H1 (cell line): ENCODE measurements at regions not wholly inside any gene's neighbourhood (a gene's known extent, or its start where the extent isn't known, plus 50 kb on each side); places are given as distances from the start of the nearest gene placed in this dataset.

Source experiments
- CTCF ChIA-PET: fragments of 300-600 bp; sonication (Branson Sonifier 250); formaldehyde crosslinking; loops from one replicate; lab custom pipeline; 2021; ENCODE audit not compliant: partially characterized antibody; lab: Charles Lee
- POLR2A ChIA-PET: fragments of 300-600 bp; sonication (Branson Sonifier 250); formaldehyde crosslinking; loops from one replicate; lab custom pipeline; 2021; ENCODE audit warnings: inconsistent platforms; ENCODE audit not compliant: partially characterized antibody; lab: Charles Lee
- DNase-seq, 2 experiments: peaks; one replicate each; pipeline versions ENCODE4 v3.0.0 to v3.0.0-alpha.2; 2010 to 2022; ENCODE audit warnings: low spot score in 2 of 2, low read depth in 1 of 2, mixed read lengths in 1 of 2
- FAIRE-seq: peaks from 2 replicates; lab custom pipeline; 2011; peaks lifted over from hg19 to GRCh38; lab: Jason Lieb, UNC
- H2AFZ ChIP-seq: 2 replicates; pipeline ENCODE4 v1.8.1; 2012; ENCODE audit warnings: low read length, inconsistent platforms
- H2AK5ac ChIP-seq: 2 replicates; pipeline ENCODE4 v1.6.1; 2013; ENCODE audit warnings: low read depth, low read length
- H2BK120ac ChIP-seq: replicated peaks from 2 replicates; pipeline ENCODE3; 2013; ENCODE audit warnings: low read depth, low read length, inconsistent platforms
- H2BK12ac ChIP-seq: 2 replicates; pipeline ENCODE4 v1.6.1; 2013; ENCODE audit warnings: low read depth, low read length
- H2BK15ac ChIP-seq: 2 replicates; pipeline ENCODE4 v1.6.1; 2013; ENCODE audit warnings: low read length
- H2BK20ac ChIP-seq: 2 replicates; pipeline ENCODE4 v1.6.1; 2013; ENCODE audit warnings: low read length
- H2BK5ac ChIP-seq: 2 replicates; pipeline ENCODE4 v1.6.1; 2013; ENCODE audit warnings: low read depth, low read length
- H3K14ac ChIP-seq: 2 replicates; pipeline ENCODE4 v1.6.1; 2013; ENCODE audit warnings: inconsistent platforms; ENCODE audit not compliant: insufficient read length
- H3K18ac ChIP-seq: 2 replicates; pipeline ENCODE4 v1.6.1; 2013; ENCODE audit warnings: low read length; ENCODE audit errors: extremely low read depth
- H3K23ac ChIP-seq: 2 replicates; pipeline ENCODE4 v1.6.1; 2013; ENCODE audit warnings: inconsistent platforms; ENCODE audit not compliant: insufficient read length
- H3K23me2 ChIP-seq: 2 replicates; pipeline ENCODE4 v1.6.1; 2013; ENCODE audit warnings: low read depth, low read length
- H3K27ac ChIP-seq: 2 replicates; pipeline ENCODE4 v1.6.1; 2011; ENCODE audit warnings: low read depth, low read length, inconsistent platforms
- H3K27me3 ChIP-seq, 4 experiments: replicated peaks in 1 of 4; 1 replicate in 1 of 4; 2 replicates in 3 of 4; pipeline versions ENCODE4 v1.6.1 to v1.8.1; 2011 to 2013; ENCODE audit warnings: low read length in 3 of 4, mild to moderate bottlenecking in 3 of 4, inconsistent platforms in 2 of 4, mixed read lengths in 2 of 4, moderate library complexity in 1 of 4; ENCODE audit not compliant: control insufficient read depth in 3 of 4, insufficient read depth in 3 of 4; ENCODE audit errors: extremely low read depth in 1 of 4
- H3K36me3 ChIP-seq, 4 experiments: 2 replicates each; pipeline versions ENCODE4 v1.6.1 to v1.8.1; 2011 to 2013; ENCODE audit warnings: mild to moderate bottlenecking in 4 of 4, low read length in 3 of 4, moderate library complexity in 2 of 4, control low read depth in 1 of 4, inconsistent platforms in 1 of 4; ENCODE audit not compliant: insufficient read depth in 4 of 4, control insufficient read depth in 2 of 4
- H3K4ac ChIP-seq: replicated peaks from 2 replicates; pipeline ENCODE3; 2013; ENCODE audit warnings: low read length, low read depth, mixed read lengths, inconsistent platforms; ENCODE audit not compliant: insufficient read length
- H3K4me1 ChIP-seq, 4 experiments: replicated peaks in 1 of 4; 1 replicate in 1 of 4; 2 replicates in 3 of 4; pipeline versions ENCODE4 v1.6.1 to v1.8.1; 2011 to 2013; ENCODE audit warnings: low read length in 3 of 4, inconsistent platforms in 2 of 4, mixed read lengths in 1 of 4; ENCODE audit not compliant: insufficient read depth in 4 of 4, control insufficient read depth in 3 of 4
- H3K4me2 ChIP-seq, 2 experiments: 2 replicates each; pipeline versions ENCODE4 v1.6.1 to v1.8.1; 2011 to 2013; ENCODE audit warnings: low read depth in 2 of 2, low read length in 2 of 2, control low read depth in 1 of 2, inconsistent platforms in 1 of 2, mild to moderate bottlenecking in 1 of 2; ENCODE audit not compliant: insufficient read depth in 1 of 2
- H3K4me3 ChIP-seq, 4 experiments: fragments of 200-600, 300-600 bp in 1 of 4; sonication (generic), shearing (Covaris generic), sonication (Bioruptor Twin) in 1 of 4; 2 replicates each; pipeline versions ENCODE4 v1.5.1 to v1.8.1; 2011 to 2016; ENCODE audit warnings: low read length in 4 of 4, low read depth in 3 of 4, control low read depth in 2 of 4, inconsistent platforms in 2 of 4, mild to moderate bottlenecking in 2 of 4, mixed read lengths in 1 of 4, moderate library complexity in 1 of 4; ENCODE audit not compliant: insufficient read depth in 2 of 4; ENCODE audit errors: extremely low read depth in 1 of 4
- H3K56ac ChIP-seq: replicated peaks from 2 replicates; pipeline ENCODE3; 2013; ENCODE audit warnings: low read depth, mild to moderate bottlenecking, mixed read lengths, low read length, inconsistent platforms; ENCODE audit not compliant: insufficient read length
- H3K79me1 ChIP-seq: 2 replicates; pipeline ENCODE4 v1.6.1; 2013; ENCODE audit warnings: low read depth, low read length, control low read depth
- H3K79me2 ChIP-seq, 2 experiments: 2 replicates each; pipeline versions ENCODE4 v1.6.1 to v1.8.1; 2012 to 2013; ENCODE audit warnings: low read length in 2 of 2, mild to moderate bottlenecking in 2 of 2, inconsistent platforms in 1 of 2; ENCODE audit not compliant: insufficient read depth in 2 of 2, control insufficient read depth in 1 of 2
- H3K9ac ChIP-seq, 4 experiments: replicated peaks in 1 of 4; 1 replicate in 1 of 4; 2 replicates in 3 of 4; pipeline versions ENCODE4 v1.6.1 to v1.8.1; 2011 to 2013; ENCODE audit warnings: low read depth in 3 of 4, low read length in 3 of 4, control low read depth in 2 of 4, mild to moderate bottlenecking in 2 of 4, moderate library complexity in 2 of 4, inconsistent platforms in 1 of 4; ENCODE audit errors: extremely low read depth in 1 of 4
- H3K9me3 ChIP-seq, 2 experiments: 2 replicates each; pipeline versions ENCODE4 v1.6.1 to v1.8.1; 2012 to 2013; ENCODE audit warnings: mild to moderate bottlenecking in 2 of 2, moderate library complexity in 2 of 2, control low read depth in 1 of 2, inconsistent platforms in 1 of 2, low read depth in 1 of 2, low read length in 1 of 2, mixed read lengths in 1 of 2; ENCODE audit not compliant: insufficient read depth in 2 of 2
- H4K20me1 ChIP-seq, 2 experiments: replicated peaks in 1 of 2; 2 replicates each; pipeline versions ENCODE3 to v1.8.1; 2011 to 2013; ENCODE audit warnings: inconsistent platforms in 2 of 2, low read length in 2 of 2, mild to moderate bottlenecking in 1 of 2; ENCODE audit not compliant: insufficient read depth in 2 of 2, control insufficient read depth in 1 of 2
- H4K5ac ChIP-seq: 2 replicates; pipeline ENCODE4 v1.6.1; 2013; ENCODE audit warnings: low read length, low read depth, mixed read lengths, inconsistent platforms; ENCODE audit not compliant: insufficient read length
- H4K8ac ChIP-seq: 2 replicates; pipeline ENCODE4 v1.8.0; 2013; ENCODE audit warnings: mild to moderate bottlenecking, moderate library complexity, low read length, inconsistent platforms; ENCODE audit not compliant: insufficient read depth; ENCODE audit errors: extremely low read depth
- H4K91ac ChIP-seq: replicated peaks from 2 replicates; pipeline ENCODE3; 2013; ENCODE audit warnings: low read length, mixed read lengths, inconsistent platforms; ENCODE audit not compliant: insufficient read length
- ATF3 ChIP-seq: IDR thresholded peaks from 2 replicates; pipeline ENCODE4 v1.6.1; 2011; ENCODE audit warnings: low read depth, mild to moderate bottlenecking, low read length; ENCODE audit not compliant: insufficient read depth
- BACH1 ChIP-seq: IDR thresholded peaks from 2 replicates; pipeline ENCODE4 v1.6.1; 2012; ENCODE audit warnings: low read length, improper control_type of control experiment
- CREB1 ChIP-seq: IDR thresholded peaks from 2 replicates; pipeline ENCODE4 v1.6.1; 2012; ENCODE audit warnings: inconsistent platforms
- E2F6 ChIP-seq: IDR thresholded peaks from 2 replicates; pipeline ENCODE4 v1.6.1; 2012; ENCODE audit warnings: inconsistent platforms
- HDAC6 ChIP-seq: IDR thresholded peaks from one replicate; pipeline ENCODE4 v1.7.1; 2012; ENCODE audit warnings: low read depth, mild to moderate bottlenecking, inconsistent platforms, low read length, moderate library complexity
- KDM4A ChIP-seq: IDR thresholded peaks from one replicate; pipeline ENCODE4 v1.7.1; 2012; ENCODE audit warnings: low read depth, mild to moderate bottlenecking, moderate library complexity, low read length, inconsistent platforms; ENCODE audit not compliant: severe bottlenecking
- POLR2AphosphoS5 ChIP-seq: IDR thresholded peaks from 2 replicates; pipeline ENCODE4 v1.6.1; 2011; ENCODE audit warnings: low read depth, low read length
- SIRT6 ChIP-seq: IDR thresholded peaks from one replicate; pipeline ENCODE4 v1.7.1; 2012; ENCODE audit warnings: low read length, inconsistent platforms
- SP1 ChIP-seq: IDR thresholded peaks from 2 replicates; pipeline ENCODE4 v1.6.1; 2011; ENCODE audit warnings: low read depth, low read length
- TAF1 ChIP-seq: IDR thresholded peaks from 2 replicates; pipeline ENCODE4 v1.6.1; 2011; ENCODE audit warnings: mild to moderate bottlenecking, low read depth, low read length
- TBP ChIP-seq: IDR thresholded peaks from 2 replicates; pipeline ENCODE4 v1.6.1; 2011; ENCODE audit warnings: low read depth, low read length, improper control_type of control experiment
- TEAD4 ChIP-seq: IDR thresholded peaks from 2 replicates; pipeline ENCODE4 v1.6.1; 2012; ENCODE audit warnings: low read depth, low read length, inconsistent platforms, mixed read lengths
- WGBS, 2 experiments: shearing (Covaris generic) in 1 of 2; methylation state at CpG; one replicate each; pipeline versions ENCODE4 v1.1.6 to v1.1.7; 2013 to 2015; ENCODE audit warnings: low lambda C conversion rate in 2 of 2, mixed read lengths in 2 of 2, inconsistent platforms in 1 of 2, low coverage in 1 of 2, missing lambda C conversion rate in 1 of 2; ENCODE audit not compliant: insufficient replicate concordance in 2 of 2, insufficient coverage in 1 of 2, insufficient read length in 1 of 2; ENCODE audit errors: extremely low coverage in 1 of 2, missing lambda C conversion rate in 1 of 2; 5-methylcytosine and 5-hydroxymethylcytosine counted together

- H3K18ac ChIP-seq, result peak overlapping the region; percentile 78
- H2BK20ac ChIP-seq, result peak overlapping the region; percentile 43; the same call in 1 of the 2 replicates
- no peaks in the 10 kb centered on the region for H3K79me1 ChIP-seq
- no peaks in the 10 kb centered on the region for H3K79me2 ChIP-seq
- no peaks in the 10 kb centered on the region for H3K9me3 ChIP-seq
- H3K27me3 ChIP-seq, result no peaks in the 10 kb centered on the region
- ChIA-PET POLR2A (interaction anchor here (0.6 kb wide), 1 partner anchor 231 kb away, joined by 3 read pairs; the partner anchor contains the start of gene BNIP3), CTCF (interaction anchor here (0.6 to 1.3 kb wide), 4 partner anchors 26 to 123 kb away, joined by 3 to 5 read pairs (median 3); no protein-coding TSS in a partner anchor)
- no peaks in the 10 kb centered on the region for H3K23me2 ChIP-seq
- no peak overlapping the region; a peak in 1 of 4 replicates for H3K4me2 ChIP-seq
- no peak overlapping the region; the same call in 1 of the 2 replicates for H3K27ac ChIP-seq
- H4K20me1 ChIP-seq, result no peaks in the 10 kb centered on the region
- H2AK5ac ChIP-seq, result no peak overlapping the region
- no peak overlapping the region for H2BK15ac ChIP-seq
- H3K4ac ChIP-seq, result no peak overlapping the region
- peak overlapping the region; percentile 42; the same call in 1 of the 2 replicates for H2AFZ ChIP-seq
- no peak overlapping the region for H3K9ac ChIP-seq
- FAIRE-seq (no peak), DNase-seq (no peak)
- peak overlapping the region; percentile 39 for H4K91ac ChIP-seq
- no peak overlapping the region for H2BK5ac ChIP-seq
- H2BK120ac ChIP-seq, result no peak overlapping the region
- peak overlapping the region; percentile 43; the same call in 1 of the 2 replicates for H2BK12ac ChIP-seq
- H3K4me3 ChIP-seq, result no peak overlapping the region
- no peak overlapping the region for H3K23ac ChIP-seq
- H3K14ac ChIP-seq, result no peak overlapping the region
- H4K5ac ChIP-seq, result peak overlapping the region; percentile 15
- peak overlapping the region; percentile 69; the same call in 1 of the 2 replicates for H4K8ac ChIP-seq
- H3K36me3 ChIP-seq, result no peaks in the 10 kb centered on the region; a peak in 1 of 8 replicates
- H3K56ac ChIP-seq, result no peak overlapping the region
- WGBS, 2 experiments, result 85% methylated on average over 16 of the region's 17 CpGs; no CpG with 5 or more reads in 1 of the 2 experiments
- H3K4me1 ChIP-seq, result peaks cover 0 to 26% (median 10%) of the 10 kb centered on the region in 4 experiments; a peak in 4 of 7 replicates
- TF ChIP-seq ATF3 (no peak), CREB1 (no peak), TEAD4 (no peak), TAF1 (no peak), E2F6 (no peak), TBP (no peak), BACH1 (no peak), KDM4A (no peak), SIRT6 (no peak), POLR2AphosphoS5 (no peak), SP1 (no peak), HDAC6 (no peak)
Observed at GRCh38 chr10:131750973-131751826, 149.6 kb upstream of the PPP2R2D start.
